T47D (cell line): ENCODE measurements at regions not wholly inside any gene's neighbourhood (a gene's known extent, or its start where the extent isn't known, plus 50 kb on each side); places are given as distances from the start of the nearest gene placed in this dataset.
"Not testable (repeated sequence)": the region's sequence is repeated elsewhere in the genome, so short reads cannot be mapped to it uniquely, and the experiment has no call there.

ENCODE experiments used
- DNase-seq, 2 experiments: peaks; one replicate each; pipeline versions ENCODE4 v3.0.0 to v3.0.0-alpha.2; 2011 to 2012; ENCODE audit warnings: low read depth in 1 of 2, low spot score in 1 of 2
- JUND ChIP-seq: IDR thresholded peaks from 2 replicates; pipeline ENCODE4 v1.6.1; 2012; ENCODE audit warnings: low read depth
- in situ Hi-C: cut with HindIII; loops from 2 replicates; pipeline ENCODE4 v1.10.0; 2016; ENCODE audit warnings: low sequenced_read_pairs, low pct_unique_long_range_greater_than_20kb

GRCh38 chr5:82728926-82729702 is 348.1 kb downstream of the TMEM167A start:
- TF ChIP-seq JUND: no peak
- in situ Hi-C loops: no loop called here
- DNase-seq: no peak

GRCh38 chr5:82723168-82723567 is 354.0 kb downstream of the TMEM167A start:
- DNase-seq: no peak
- in situ Hi-C loops: no loop called here

GRCh38 chr5:82721087-82721410 is 356.1 kb downstream of the TMEM167A start:
- in situ Hi-C loops: no loop called here
- DNase-seq: no peak
- no peak for TF ChIP-seq JUND

More at GRCh38 chr5:82723168-82723567, 354.0 kb downstream of the TMEM167A start:
- TF ChIP-seq JUND: no peak

- no peak for TF ChIP-seq JUND
- in situ Hi-C loops: no loop called here
- no peak for DNase-seq
Measured at GRCh38 chr5:82720213-82721086, 356.7 kb downstream of the TMEM167A start.

- in situ Hi-C loops: no loop called here
- no peak for DNase-seq
- TF ChIP-seq JUND: no peak
Measured at GRCh38 chr5:82719368-82719767, 357.8 kb downstream of the TMEM167A start.

- in situ Hi-C loops: no loop called here
- TF ChIP-seq JUND: no peak
- DNase-seq: no peak
Measured at GRCh38 chr5:82717738-82718137, 359.5 kb downstream of the TMEM167A start.

GRCh38 chr5:82714732-82715131 is 362.5 kb downstream of the TMEM167A start:
- DNase-seq, in situ Hi-C loops: not testable (repeated sequence)

- no peak for TF ChIP-seq JUND
- DNase-seq: no peak
- in situ Hi-C loops: no loop called here
Measured at GRCh38 chr5:82713811-82714210, 363.4 kb downstream of the TMEM167A start.

- peak in 1 of 2 experiments; percentile 23 for DNase-seq
- in situ Hi-C loops: no loop called here
- TF ChIP-seq JUND: no peak
Measured at GRCh38 chr5:82707741-82708140, 369.5 kb downstream of the TMEM167A start.

GRCh38 chr5:82704381-82704780 is 372.8 kb downstream of the TMEM167A start:
- no peak for TF ChIP-seq JUND
- DNase-seq: no peak
- in situ Hi-C loops: no loop called here

- TF ChIP-seq JUND: no peak
- in situ Hi-C loops: no loop called here
- no peak for DNase-seq
Measured at GRCh38 chr5:82702046-82702445, 375.1 kb downstream of the TMEM167A start.

GRCh38 chr5:82699737-82700136 is 377.5 kb downstream of the TMEM167A start:
- DNase-seq: no peak
- TF ChIP-seq JUND: no peak
- in situ Hi-C loops: no loop called here

- TF ChIP-seq JUND: no peak
- in situ Hi-C loops: no loop called here
- DNase-seq: no peak
Measured at GRCh38 chr5:82698026-82698425, 379.2 kb downstream of the TMEM167A start.
